Stomach (tissue), 8 donors: ENCODE measurements at regions not wholly inside any gene's neighbourhood (a gene's known extent, or its start where the extent isn't known, plus 50 kb on each side); places are given as distances from the start of the nearest gene placed in this dataset.
"Not testable (repeated sequence)": the region's sequence is repeated elsewhere in the genome, so short reads cannot be mapped to it uniquely, and the experiment has no call there.

Source experiments
- DNase-seq, 2 donors: peaks; one replicate each; pipeline versions ENCODE4 v3.0.0 to v3.0.0-alpha.2; 2013 to 2019
- H3K27ac ChIP-seq, 5 donors: fragments of 200-600 bp in 4 of 5; sonication (generic) in 4 of 5; one replicate each; pipeline ENCODE4 v1.5.1; 2013 to 2019; ENCODE audit warnings: mild to moderate bottlenecking in 1 of 5, moderate library complexity in 1 of 5
- H3K27me3 ChIP-seq, 3 donors: fragments of 200-600 bp; sonication (generic); one replicate each; pipeline ENCODE4 v1.5.1; 2017 to 2019; ENCODE audit warnings: mixed run types in 1 of 3
- H3K36me3 ChIP-seq, 4 donors: fragments of 200-600 bp; sonication (generic); 1 replicate in 3 of 4; 2 replicates in 1 of 4; pipeline ENCODE4 v1.5.1; 2016 to 2019
- H3K4me1 ChIP-seq, 4 donors: fragments of 200-600 bp; sonication (generic); one replicate each; pipeline ENCODE4 v1.5.1; 2016 to 2019
- H3K4me3 ChIP-seq, 4 donors: fragments of 200-600 bp; sonication (generic) in 3 of 4; one replicate each; pipeline ENCODE4 v1.5.1; 2016 to 2019; ENCODE audit warnings: mild to moderate bottlenecking in 1 of 4
- H3K9me3 ChIP-seq, 4 donors: fragments of 200-600 bp; sonication (generic); one replicate each; pipeline ENCODE4 v1.5.1; 2016 to 2019
- CTCF ChIP-seq, 7 experiments: fragments of 450-650 bp in 4 of 7; fragments of 200-600 bp in 3 of 7; sonication (generic) in 3 of 7; IDR thresholded peaks; one replicate each; pipeline ENCODE4 v1.5.1; 2016 to 2019; ENCODE audit warnings: antibody characterized with exemption in 7 of 7, control low read depth in 2 of 7, mild to moderate bottlenecking in 1 of 7
- EP300 ChIP-seq: sonication (generic); formaldehyde crosslinking; IDR thresholded peaks from one replicate; pipeline ENCODE4 v1.6.1; 2017; ENCODE audit warnings: antibody characterized with exemption
- POLR2A ChIP-seq, 4 donors: fragments of 450-650 bp; IDR thresholded peaks; one replicate each; pipeline ENCODE4 v1.6.1; 2016; ENCODE audit warnings: antibody characterized with exemption in 4 of 4, control low read depth in 2 of 4, mild to moderate bottlenecking in 1 of 4, moderate library complexity in 1 of 4
- POLR2AphosphoS5 ChIP-seq, 3 donors: sonication (generic); formaldehyde crosslinking; IDR thresholded peaks; one replicate each; pipeline ENCODE4 v1.6.1; 2016; ENCODE audit warnings: antibody characterized with exemption in 3 of 3
- WGBS, 5 donors: extraction: QIAGEN DNeasy Blood & Tissue Kit in 3 of 5; methylation state at CpG; one replicate each; pipeline versions ENCODE4 v1.1.5 to v1.1.7; 2013 to 2018; 5-methylcytosine and 5-hydroxymethylcytosine counted together
- intact Hi-C: fragments of 100-400 bp; cut with DNase I; formaldehyde crosslinking; loops from one replicate; pipeline ENCODE4 v1.15.1; 2023; ENCODE audit warnings: low total_unique reads
- donor health status: healthy with polysubstance abuse.
- donor health status: Bipolar disorder and iron deficiency.
- donor health status: healthy.

GRCh38 chr11:135017296-135017695 is 605.3 kb upstream of the B3GAT1 start:
- TF ChIP-seq POLR2AphosphoS5 (IDR thresholded peaks at IDR 0.05) (no peak), POLR2A (IDR thresholded peaks at IDR 0.05) (no peak), CTCF (IDR thresholded peaks at IDR 0.05) (no peak), EP300 (no peak)

GRCh38 chr11:135015966-135016365 is 603.9 kb upstream of the B3GAT1 start:
- intact Hi-C loops: no loop called here
- Histone ChIP-seq H3K27ac (no peak overlapping the region), H3K9me3 (peaks cover 0 to 4% (median 0%) of the 10 kb centered on the region in 4 donors), H3K36me3 (no peaks in the 10 kb centered on the region), H3K27me3 (peaks cover 0 to 8% (median 0%) of the 10 kb centered on the region in 3 donors), H3K4me1 (no peaks in the 10 kb centered on the region), H3K4me3 (no peak overlapping the region)
- no peak for TF ChIP-seq EP300
- no peak for TF ChIP-seq POLR2A (IDR thresholded peaks at IDR 0.05)
- TF ChIP-seq CTCF (IDR thresholded peaks at IDR 0.05): no peak
- no peak for DNase-seq
- WGBS, 5 donors: 64 to 77% (median 68%) methylated on average over 3 of the region's 3 CpGs

More at GRCh38 chr11:135017296-135017695, 605.3 kb upstream of the B3GAT1 start:
- Histone ChIP-seq H3K4me3 (no peak overlapping the region), H3K9me3 (no peaks in the 10 kb centered on the region), H3K4me1 (no peaks in the 10 kb centered on the region), H3K27ac (no peak overlapping the region), H3K27me3 (peaks cover 0 to 8% (median 0%) of the 10 kb centered on the region in 3 donors), H3K36me3 (no peaks in the 10 kb centered on the region)
- intact Hi-C loops: no loop called here
- no peak for DNase-seq
- 59 to 76% (median 69%) methylated on average over 4 of the region's 4 CpGs for WGBS, 5 donors

- H3K36me3 ChIP-seq, H3K4me1 ChIP-seq, intact Hi-C loops, H3K4me3 ChIP-seq, DNase-seq, H3K27ac ChIP-seq, H3K9me3 ChIP-seq: not testable (repeated sequence)
- WGBS, 5 donors: 81 to 97% (median 93%) methylated on average over 2 of the region's 2 CpGs
- peaks cover 0 to 21% (median 0%) of the 10 kb centered on the region in 3 donors for H3K27me3 ChIP-seq
These were observed 599.3 kb upstream of the B3GAT1 start for GRCh38 chr11:135011313-135011712.

GRCh38 chr11:135009125-135009524 is 597.1 kb upstream of the B3GAT1 start:
- Histone ChIP-seq H3K4me1 (no peaks in the 10 kb centered on the region), H3K9me3 (peaks cover 0 to 4% (median 0%) of the 10 kb centered on the region in 4 donors), H3K27me3 (peaks cover 0 to 24% (median 0%) of the 10 kb centered on the region in 3 donors), H3K4me3 (no peak overlapping the region), H3K27ac (no peak overlapping the region), H3K36me3 (no peaks in the 10 kb centered on the region)
- no peak for DNase-seq
- intact Hi-C loops: no loop called here
- TF ChIP-seq CTCF (IDR thresholded peaks at IDR 0.05): no peak
- TF ChIP-seq EP300: no peak
- no peak for TF ChIP-seq POLR2AphosphoS5 (IDR thresholded peaks at IDR 0.05)
- TF ChIP-seq POLR2A (IDR thresholded peaks at IDR 0.05): no peak
- WGBS, 5 donors: 71 to 76% (median 73%) methylated on average over 6 of the region's 6 CpGs

- H3K36me3 ChIP-seq: no peaks in the 10 kb centered on the region
- no peak overlapping the region for H3K27ac ChIP-seq
- H3K4me1 ChIP-seq: no peaks in the 10 kb centered on the region
- intact Hi-C loops: no loop called here
- no peak for DNase-seq
- peaks cover 0 to 4% (median 0%) of the 10 kb centered on the region in 4 donors for H3K9me3 ChIP-seq
- 76 to 93% (median 86%) methylated on average over 4 of the region's 4 CpGs for WGBS, 5 donors
- no peak for TF ChIP-seq EP300
- no peak for TF ChIP-seq POLR2A (IDR thresholded peaks at IDR 0.05)
- TF ChIP-seq CTCF (IDR thresholded peaks at IDR 0.05): no peak
- TF ChIP-seq POLR2AphosphoS5 (IDR thresholded peaks at IDR 0.05): no peak
- H3K27me3 ChIP-seq: peaks cover 0 to 24% (median 0%) of the 10 kb centered on the region in 3 donors
- no peak overlapping the region for H3K4me3 ChIP-seq
These were observed 596.4 kb upstream of the B3GAT1 start for GRCh38 chr11:135008412-135008811.
